ENCODE measurements at regions not wholly inside any gene's neighbourhood (a gene's known extent, or its start where the extent isn't known, plus 50 kb on each side); places are given as distances from the start of the nearest gene placed in this dataset.

DNA sequence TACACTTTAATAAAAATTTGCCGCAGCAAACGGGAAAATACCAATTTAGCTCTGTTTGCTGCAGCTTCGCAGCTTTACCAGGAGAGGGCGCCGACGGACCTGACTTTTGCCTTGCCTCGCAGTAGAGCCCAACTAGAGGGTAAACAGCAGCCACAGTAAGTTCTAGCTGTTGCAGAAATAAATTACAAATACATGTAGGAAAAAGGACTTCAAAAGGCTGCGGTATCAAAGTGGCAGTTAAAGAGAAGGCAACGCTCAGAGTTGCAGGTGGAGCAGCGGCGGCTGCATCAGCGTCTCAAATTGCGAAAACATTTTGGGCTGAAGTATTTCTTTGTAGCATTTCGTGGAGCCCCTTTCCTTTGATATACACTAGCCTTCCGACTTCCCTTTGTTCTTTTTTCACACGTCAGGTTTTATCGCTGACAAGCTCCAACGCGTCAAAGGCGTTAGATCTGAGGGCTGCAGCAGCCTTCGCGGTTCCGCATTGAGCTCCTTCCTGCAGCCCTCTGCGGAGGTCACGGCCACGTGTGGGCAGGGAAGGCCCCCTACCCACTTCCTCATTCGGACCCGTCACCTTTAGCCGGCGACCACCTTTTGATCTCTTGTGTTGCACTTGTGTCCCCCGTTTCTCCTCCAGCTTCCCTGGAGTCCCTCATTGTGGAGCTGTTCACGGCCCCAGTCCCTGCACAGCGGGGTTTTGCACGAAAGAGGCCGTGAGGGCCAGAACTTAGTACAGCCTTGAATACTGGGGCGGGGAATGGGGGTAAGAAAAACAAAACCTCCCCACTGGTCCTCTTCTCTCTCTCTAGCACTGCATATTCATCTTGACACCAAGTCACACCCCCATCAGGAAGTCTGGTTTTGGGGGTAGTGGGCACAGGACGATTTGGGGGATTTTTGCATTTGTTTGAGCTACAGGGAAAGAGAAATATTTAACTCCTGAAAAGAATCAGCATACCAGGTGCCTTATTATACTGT lies 72.8 kb downstream of the S1PR1 start:
- TF ChIP-seq, protein P1, sequence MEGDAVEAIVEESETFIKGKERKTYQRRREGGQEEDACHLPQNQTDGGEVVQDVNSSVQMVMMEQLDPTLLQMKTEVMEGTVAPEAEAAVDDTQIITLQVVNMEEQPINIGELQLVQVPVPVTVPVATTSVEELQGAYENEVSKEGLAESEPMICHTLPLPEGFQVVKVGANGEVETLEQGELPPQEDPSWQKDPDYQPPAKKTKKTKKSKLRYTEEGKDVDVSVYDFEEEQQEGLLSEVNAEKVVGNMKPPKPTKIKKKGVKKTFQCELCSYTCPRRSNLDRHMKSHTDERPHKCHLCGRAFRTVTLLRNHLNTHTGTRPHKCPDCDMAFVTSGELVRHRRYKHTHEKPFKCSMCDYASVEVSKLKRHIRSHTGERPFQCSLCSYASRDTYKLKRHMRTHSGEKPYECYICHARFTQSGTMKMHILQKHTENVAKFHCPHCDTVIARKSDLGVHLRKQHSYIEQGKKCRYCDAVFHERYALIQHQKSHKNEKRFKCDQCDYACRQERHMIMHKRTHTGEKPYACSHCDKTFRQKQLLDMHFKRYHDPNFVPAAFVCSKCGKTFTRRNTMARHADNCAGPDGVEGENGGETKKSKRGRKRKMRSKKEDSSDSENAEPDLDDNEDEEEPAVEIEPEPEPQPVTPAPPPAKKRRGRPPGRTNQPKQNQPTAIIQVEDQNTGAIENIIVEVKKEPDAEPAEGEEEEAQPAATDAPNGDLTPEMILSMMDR (IDR thresholded peaks at IDR 0.05; ENCODE audit: low read depth, low read length), result peak; percentile 90
- DNase-seq (ENCODE audit: low read depth in 2 of 2), result peak; percentile 63 to 74
- peak overlapping the region; percentile 37 to 40 for H3K4me3 ChIP-seq (replicated peaks in 1 of 2; ENCODE audit: low read depth in 2 of 2, low read length in 2 of 2)

DNA sequence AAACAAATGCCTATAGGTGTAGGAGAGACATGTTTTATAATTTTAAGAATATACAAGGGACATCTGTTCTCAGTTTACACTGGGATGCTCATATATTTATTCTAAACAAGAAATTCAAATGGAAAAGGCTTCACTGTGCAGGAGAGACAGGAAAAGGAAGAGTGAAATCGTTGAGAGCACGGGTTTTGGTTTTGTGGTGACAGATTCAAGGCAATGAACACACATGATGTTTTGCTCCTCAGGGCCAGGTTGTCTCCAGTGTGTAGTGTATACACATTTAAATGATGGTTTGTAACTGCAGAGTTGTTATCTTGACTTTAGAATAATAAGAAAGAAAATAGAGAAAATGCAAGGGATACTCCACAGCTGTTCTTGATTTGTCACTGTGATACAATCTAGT lies 73.7 kb downstream of the S1PR1 start:
- no peak overlapping the region for H3K4me3 ChIP-seq (replicated peaks in 1 of 2; ENCODE audit: low read depth in 2 of 2, low read length in 2 of 2)
- no peak for DNase-seq (ENCODE audit: low read depth in 2 of 2)

DNA sequence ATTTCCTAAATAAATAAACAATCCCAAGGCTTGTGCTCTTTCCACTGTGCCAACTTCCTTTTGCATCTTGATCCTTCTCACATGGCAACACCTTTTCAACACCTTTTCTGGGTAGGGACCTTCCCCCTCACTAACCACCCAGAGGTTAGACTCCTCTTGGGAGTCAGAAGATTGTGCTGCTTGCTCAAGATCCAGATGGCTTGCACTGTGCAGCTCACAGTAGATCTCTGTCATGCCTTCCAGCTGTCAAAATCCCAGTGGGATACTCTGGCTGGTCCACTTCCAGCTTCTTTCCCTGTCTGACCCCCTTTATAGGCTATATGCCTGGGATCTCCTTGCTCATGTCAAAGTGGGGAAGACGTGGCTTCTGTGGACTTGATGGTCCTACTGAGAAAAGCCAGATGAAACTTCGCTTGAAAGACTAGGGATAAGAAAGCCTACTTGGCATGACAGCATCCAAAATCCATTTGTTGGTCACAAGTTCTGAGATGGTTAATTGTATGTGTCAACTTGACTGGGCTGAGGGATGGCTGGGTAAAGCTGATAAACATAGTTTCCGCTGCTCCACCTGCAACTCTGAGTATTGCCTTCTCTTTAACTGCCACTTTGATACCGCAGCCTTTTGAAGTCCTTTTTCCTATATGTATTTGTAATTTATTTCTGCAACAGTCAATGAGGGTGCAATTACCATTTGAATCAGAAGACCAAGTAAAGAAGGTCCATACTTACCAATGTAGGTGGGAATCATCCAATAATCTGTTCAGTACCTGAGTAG lies 74.5 kb downstream of the S1PR1 start:
- DNase-seq (ENCODE audit: low read depth in 2 of 2), result no peak
- H3K4me3 ChIP-seq (replicated peaks in 1 of 2; ENCODE audit: low read depth in 2 of 2, low read length in 2 of 2), result no peak overlapping the region
- TF ChIP-seq, protein P1 (IDR thresholded peaks at IDR 0.05; ENCODE audit: low read depth, low read length), result no peak

More for the DNA sequence above, 73.7 kb downstream of the S1PR1 start:
- TF ChIP-seq, protein P1 (IDR thresholded peaks at IDR 0.05; ENCODE audit: low read depth, low read length), result no peak

DNA sequence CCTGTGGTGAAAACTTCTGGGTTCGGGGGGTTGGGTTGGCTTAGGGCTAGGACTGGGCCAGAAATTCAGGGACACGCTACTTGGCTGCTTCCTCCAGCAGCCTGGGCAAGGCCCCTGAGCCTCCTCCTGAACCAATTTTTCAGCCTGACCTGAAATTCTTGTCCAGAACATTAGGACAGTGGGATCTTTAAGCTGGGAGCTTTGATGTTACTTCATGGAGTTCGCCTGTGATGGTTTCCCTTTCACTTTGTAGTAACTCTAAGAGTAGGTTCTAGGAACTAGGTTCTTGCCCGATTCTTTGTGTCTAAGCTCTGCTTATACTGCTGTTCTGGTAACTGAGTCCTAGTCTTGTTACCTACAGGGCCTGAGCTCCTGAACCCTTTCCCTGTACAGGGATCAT lies 75.3 kb downstream of the S1PR1 start:
- H3K4me3 ChIP-seq (replicated peaks in 1 of 2; ENCODE audit: low read depth in 2 of 2, low read length in 2 of 2), result no peak overlapping the region
- DNase-seq (ENCODE audit: low read depth in 2 of 2), result no peak

DNA sequence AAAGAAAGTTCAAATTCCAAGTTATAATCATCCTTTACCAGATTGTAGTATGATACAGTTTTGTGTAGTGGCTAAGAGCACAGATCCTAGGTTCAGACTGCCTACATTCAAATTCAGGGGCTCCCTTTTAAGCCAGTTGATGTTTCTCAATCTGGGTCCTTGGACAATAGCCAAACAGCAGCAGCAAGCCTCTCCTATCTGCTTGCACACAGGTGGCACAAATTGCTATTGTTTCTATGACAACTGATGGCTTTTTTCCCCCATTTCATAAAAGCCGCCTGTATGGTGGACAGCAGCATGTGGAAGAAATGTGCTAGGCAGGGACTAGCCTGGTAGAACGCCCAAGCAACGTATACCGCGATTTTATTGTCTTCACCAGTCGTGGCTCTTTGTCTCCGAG lies 76.5 kb downstream of the S1PR1 start:
- DNase-seq (ENCODE audit: low read depth in 2 of 2), result no peak
- TF ChIP-seq, protein P1 (IDR thresholded peaks at IDR 0.05; ENCODE audit: low read depth, low read length), result no peak
- H3K4me3 ChIP-seq (replicated peaks in 1 of 2; ENCODE audit: low read depth in 2 of 2, low read length in 2 of 2), result no peak overlapping the region

More for the DNA sequence above, 75.3 kb downstream of the S1PR1 start:
- TF ChIP-seq, protein P1 (IDR thresholded peaks at IDR 0.05; ENCODE audit: low read depth, low read length), result no peak

DNA sequence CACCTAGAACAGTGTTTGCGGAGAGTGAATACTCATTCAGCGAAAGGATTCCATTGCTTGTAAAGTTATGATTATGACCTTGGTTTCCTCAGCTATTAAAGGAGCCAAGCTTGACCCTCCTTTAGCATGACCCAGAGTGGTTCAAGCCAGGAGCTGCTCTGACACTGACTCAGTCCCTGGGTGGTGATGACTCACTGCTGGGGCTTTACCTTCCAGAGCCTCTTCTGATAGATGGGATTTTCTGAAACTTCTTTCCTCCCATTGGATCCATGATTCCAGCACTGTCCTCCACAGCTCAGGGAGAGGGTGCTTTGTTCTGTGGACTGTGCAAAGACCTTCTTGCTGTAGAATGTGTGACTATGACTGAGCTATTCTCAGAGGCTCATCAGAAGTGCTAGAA lies 77.4 kb downstream of the S1PR1 start:
- DNase-seq (ENCODE audit: low read depth in 2 of 2), result peak; percentile 19 to 64
- TF ChIP-seq, protein P1 (IDR thresholded peaks at IDR 0.05; ENCODE audit: low read depth, low read length), result no peak
- no peak overlapping the region for H3K4me3 ChIP-seq (replicated peaks in 1 of 2; ENCODE audit: low read depth in 2 of 2, low read length in 2 of 2)

Measured in cardiac fibroblast (primary cell).